ENCODE measurements at regions not wholly inside any gene's neighbourhood (a gene's known extent, or its start where the extent isn't known, plus 50 kb on each side); places are given as distances from the start of the nearest gene placed in this dataset.

GRCh38 chr12:42922505-42922850 is 332.9 kb upstream of the PRICKLE1 start:
- TF ChIP-seq POLR2AphosphoS5 (IDR thresholded peaks at IDR 0.05; ENCODE audit: insufficient read depth in 1 of 2, low read depth in 1 of 2) = no peak
- TF ChIP-seq CTCF (IDR thresholded peaks at IDR 0.05) = no peak
- TF ChIP-seq POLR2A (IDR thresholded peaks at IDR 0.05) = no peak

Data from vagina (tissue), 2 donors.